Thyroid gland (tissue), 4 donors: ENCODE measurements at regions not wholly inside any gene's neighbourhood (a gene's known extent, or its start where the extent isn't known, plus 50 kb on each side); places are given as distances from the start of the nearest gene placed in this dataset.

ENCODE experiments used
- POLR2A ChIP-seq, 2 donors: fragments of 450-650 bp; IDR thresholded peaks; one replicate each; pipeline ENCODE4 v1.6.1; 2017; ENCODE audit warnings: antibody characterized with exemption in 2 of 2, mild to moderate bottlenecking in 2 of 2, moderate library complexity in 1 of 2
- TF ChIP-seq, protein P1 (sequence below), 6 experiments: fragments of 200-600 bp in 3 of 6; fragments of 450-650 bp in 3 of 6; sonication (generic) in 3 of 6; IDR thresholded peaks; one replicate each; pipeline ENCODE4 v1.5.1; 2016 to 2019; ENCODE audit warnings: antibody characterized with exemption in 6 of 6, mild to moderate bottlenecking in 2 of 6, inconsistent platforms in 1 of 6, moderate library complexity in 1 of 6

GRCh38 chr6:15802466-15802865, 139.6 kb upstream of the DTNBP1 start:
- TF ChIP-seq POLR2A (IDR thresholded peaks at IDR 0.05) = no peak
- TF ChIP-seq, protein P1, sequence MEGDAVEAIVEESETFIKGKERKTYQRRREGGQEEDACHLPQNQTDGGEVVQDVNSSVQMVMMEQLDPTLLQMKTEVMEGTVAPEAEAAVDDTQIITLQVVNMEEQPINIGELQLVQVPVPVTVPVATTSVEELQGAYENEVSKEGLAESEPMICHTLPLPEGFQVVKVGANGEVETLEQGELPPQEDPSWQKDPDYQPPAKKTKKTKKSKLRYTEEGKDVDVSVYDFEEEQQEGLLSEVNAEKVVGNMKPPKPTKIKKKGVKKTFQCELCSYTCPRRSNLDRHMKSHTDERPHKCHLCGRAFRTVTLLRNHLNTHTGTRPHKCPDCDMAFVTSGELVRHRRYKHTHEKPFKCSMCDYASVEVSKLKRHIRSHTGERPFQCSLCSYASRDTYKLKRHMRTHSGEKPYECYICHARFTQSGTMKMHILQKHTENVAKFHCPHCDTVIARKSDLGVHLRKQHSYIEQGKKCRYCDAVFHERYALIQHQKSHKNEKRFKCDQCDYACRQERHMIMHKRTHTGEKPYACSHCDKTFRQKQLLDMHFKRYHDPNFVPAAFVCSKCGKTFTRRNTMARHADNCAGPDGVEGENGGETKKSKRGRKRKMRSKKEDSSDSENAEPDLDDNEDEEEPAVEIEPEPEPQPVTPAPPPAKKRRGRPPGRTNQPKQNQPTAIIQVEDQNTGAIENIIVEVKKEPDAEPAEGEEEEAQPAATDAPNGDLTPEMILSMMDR (IDR thresholded peaks at IDR 0.05) = no peak
